Activated T-helper 17 cell treated with anti-CD3 and anti-CD28 coated beads, Interleukin-2, amount 50 U/mL, for 72 hours (primary cell): ENCODE measurements at regions not wholly inside any gene's neighbourhood (a gene's known extent, or its start where the extent isn't known, plus 50 kb on each side); places are given as distances from the start of the nearest gene placed in this dataset.

Source experiments
- ATAC-seq: fragments of 150-1000 bp; cut with Tn5 transposase; replicated peaks from 2 replicates; pipeline ENCODE4 v1.10.0; 2021; ENCODE audit warnings: mild to moderate bottlenecking, moderate library complexity
- H3K27ac Mint-ChIP-seq: one replicate; pipeline ENCODE4 v1.8.0; 2022; ENCODE audit warnings: mixed read lengths
- H3K27me3 Mint-ChIP-seq: one replicate; pipeline ENCODE4 v1.8.0; 2022; ENCODE audit warnings: mixed read lengths
- H3K36me3 Mint-ChIP-seq: one replicate; pipeline ENCODE4 v1.8.0; 2022; ENCODE audit warnings: low read depth, mild to moderate bottlenecking, mixed read lengths
- H3K4me1 Mint-ChIP-seq: one replicate; pipeline ENCODE4 v1.8.0; 2022; ENCODE audit warnings: mixed read lengths
- H3K4me3 Mint-ChIP-seq: one replicate; pipeline ENCODE4 v1.8.0; 2022; ENCODE audit warnings: mild to moderate bottlenecking, mixed read lengths
- H3K9me3 Mint-ChIP-seq: one replicate; pipeline ENCODE4 v1.8.0; 2022; ENCODE audit warnings: mixed read lengths

- Mint-ChIP-seq H3K4me3 (no peak overlapping the region), H3K27ac (no peak overlapping the region), H3K36me3 (no peaks in the 10 kb centered on the region), H3K27me3 (no peaks in the 10 kb centered on the region), H3K4me1 (no peaks in the 10 kb centered on the region), H3K9me3 (peaks cover 3% of the 10 kb centered on the region)
- ATAC-seq, result no peak
Measured at GRCh38 chr12:30391766-30392366, 303.8 kb downstream of the IPO8 start.

DNA sequence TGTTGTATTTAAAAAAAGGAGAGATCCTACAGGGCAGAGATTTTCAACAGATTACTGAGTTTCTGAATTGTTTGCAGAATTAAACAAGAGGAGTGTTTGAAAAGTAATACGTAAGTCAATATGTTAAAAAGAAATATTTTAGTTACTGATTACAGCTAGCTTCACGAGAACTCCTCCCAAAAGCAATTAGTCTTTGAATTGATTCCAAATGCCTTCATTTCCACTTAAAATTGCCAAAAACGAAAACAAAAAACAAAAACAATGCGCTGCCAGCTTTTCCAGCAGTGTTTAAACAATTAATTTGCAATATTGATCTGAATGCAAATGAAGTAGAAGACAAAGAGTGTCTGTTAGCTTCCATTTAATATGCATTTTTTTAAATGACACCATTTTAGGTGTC, 310.0 kb downstream of the IPO8 start:
- no peak overlapping the region for H3K4me3 Mint-ChIP-seq
- no peak overlapping the region for H3K27ac Mint-ChIP-seq
- H3K27me3 Mint-ChIP-seq, result no peaks in the 10 kb centered on the region
- no peaks in the 10 kb centered on the region for H3K4me1 Mint-ChIP-seq
- no peaks in the 10 kb centered on the region for H3K36me3 Mint-ChIP-seq
- no peak for ATAC-seq
- H3K9me3 Mint-ChIP-seq, result peaks cover 3% of the 10 kb centered on the region

DNA sequence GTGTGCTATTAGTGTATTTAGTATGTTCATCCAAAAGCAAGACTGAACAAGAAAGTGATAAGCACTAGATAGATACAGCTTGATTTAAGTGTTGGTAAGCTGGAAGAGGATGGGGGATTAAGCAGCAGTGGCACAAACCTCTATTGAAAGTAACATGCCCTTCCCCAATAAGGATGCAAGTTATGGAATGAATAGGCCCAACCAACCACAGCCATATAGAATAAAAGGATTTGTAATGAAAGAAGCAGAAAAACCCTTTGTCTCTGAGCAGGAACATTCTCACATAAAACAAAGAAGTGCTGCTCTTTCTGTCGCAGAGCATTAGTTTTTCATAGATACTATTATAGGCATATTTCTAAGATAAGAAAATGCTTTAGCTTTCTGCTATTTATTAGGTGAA, 310.7 kb downstream of the IPO8 start:
- H3K4me3 Mint-ChIP-seq, result no peak overlapping the region
- H3K27ac Mint-ChIP-seq, result no peak overlapping the region
- peaks cover 3% of the 10 kb centered on the region for H3K9me3 Mint-ChIP-seq
- no peak for ATAC-seq
- no peaks in the 10 kb centered on the region for H3K36me3 Mint-ChIP-seq
- H3K27me3 Mint-ChIP-seq, result no peaks in the 10 kb centered on the region
- H3K4me1 Mint-ChIP-seq, result no peaks in the 10 kb centered on the region

DNA sequence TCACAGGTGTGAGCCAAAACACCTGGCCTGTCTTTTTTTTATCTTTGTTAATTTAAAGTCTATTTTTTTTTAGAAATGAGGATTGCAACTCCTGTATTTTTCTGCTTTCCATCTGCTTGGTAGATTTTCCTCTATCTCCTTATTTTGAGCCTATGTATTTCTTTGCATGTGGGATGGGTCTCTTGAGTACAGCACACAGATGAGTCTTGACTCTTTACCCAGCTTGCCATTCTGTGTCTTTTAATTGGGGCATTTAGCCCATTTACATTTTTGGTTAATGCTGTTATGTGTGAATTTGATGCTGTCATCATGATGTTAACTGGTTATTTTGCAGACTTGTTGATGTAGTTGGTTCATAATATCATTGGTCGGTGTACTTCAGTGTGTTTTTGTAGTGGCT, 317.4 kb downstream of the IPO8 start:
- peaks cover 3% of the 10 kb centered on the region for H3K27me3 Mint-ChIP-seq
- peaks cover 14% of the 10 kb centered on the region for H3K9me3 Mint-ChIP-seq
- no peak overlapping the region for H3K4me3 Mint-ChIP-seq
- no peak for ATAC-seq
- H3K4me1 Mint-ChIP-seq, result no peaks in the 10 kb centered on the region
- H3K27ac Mint-ChIP-seq, result no peak overlapping the region
- no peaks in the 10 kb centered on the region for H3K36me3 Mint-ChIP-seq

DNA sequence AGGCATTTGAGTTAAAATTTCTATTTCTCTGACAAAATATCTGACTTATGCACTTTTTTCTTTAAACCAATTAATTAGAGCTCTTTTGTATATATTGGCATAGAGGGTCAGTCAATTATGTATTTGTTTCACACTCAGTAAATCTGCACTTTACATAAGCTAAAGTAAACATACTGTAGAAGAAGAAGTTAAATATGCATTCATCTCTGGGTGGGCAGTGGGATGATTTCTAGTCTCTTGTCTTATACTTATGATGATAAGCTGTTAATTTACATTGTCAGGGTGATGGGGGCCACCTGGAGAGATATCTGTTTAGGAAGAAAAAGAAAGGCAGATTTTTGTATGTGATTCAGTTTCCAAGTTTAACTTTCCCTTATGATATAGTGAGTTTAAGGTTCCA, 330.8 kb downstream of the IPO8 start:
- Mint-ChIP-seq H3K27me3 (no peaks in the 10 kb centered on the region), H3K36me3 (no peaks in the 10 kb centered on the region), H3K4me3 (no peak overlapping the region), H3K4me1 (no peaks in the 10 kb centered on the region), H3K9me3 (peaks cover 3% of the 10 kb centered on the region), H3K27ac (no peak overlapping the region)
- ATAC-seq, result no peak

DNA sequence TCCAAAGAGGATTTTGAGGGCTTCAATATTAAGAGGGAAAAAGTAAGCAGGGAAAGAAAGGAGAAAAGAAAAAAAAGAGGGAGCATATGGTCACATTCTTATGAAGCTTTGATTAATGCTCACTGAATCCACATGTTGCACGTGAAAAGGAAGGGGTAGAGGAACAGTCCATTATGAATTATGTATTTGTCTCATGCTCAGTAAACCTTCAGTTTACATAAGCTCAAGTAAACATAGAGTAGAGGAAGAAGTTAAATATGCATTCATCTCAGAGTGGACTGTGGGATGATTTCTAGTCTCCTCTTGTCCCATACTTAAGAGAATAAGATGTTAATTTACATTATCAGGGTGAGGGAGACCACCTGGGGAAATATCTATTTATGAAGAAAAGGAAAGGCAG, 334.5 kb downstream of the IPO8 start:
- no peaks in the 10 kb centered on the region for H3K27me3 Mint-ChIP-seq
- H3K27ac Mint-ChIP-seq, result no peak overlapping the region
- no peaks in the 10 kb centered on the region for H3K4me1 Mint-ChIP-seq
- no peak overlapping the region for H3K4me3 Mint-ChIP-seq
- H3K36me3 Mint-ChIP-seq, result no peaks in the 10 kb centered on the region
- no peak for ATAC-seq
- H3K9me3 Mint-ChIP-seq, result peaks cover 6% of the 10 kb centered on the region

GRCh38 chr12:30358671-30359070, 337.0 kb downstream of the IPO8 start:
- no peaks in the 10 kb centered on the region for H3K27me3 Mint-ChIP-seq
- no peak overlapping the region for H3K4me3 Mint-ChIP-seq
- ATAC-seq, result no peak
- no peaks in the 10 kb centered on the region for H3K4me1 Mint-ChIP-seq
- H3K9me3 Mint-ChIP-seq, result peaks cover 4% of the 10 kb centered on the region
- H3K36me3 Mint-ChIP-seq, result no peaks in the 10 kb centered on the region
- H3K27ac Mint-ChIP-seq, result no peak overlapping the region

- no peaks in the 10 kb centered on the region for H3K36me3 Mint-ChIP-seq
- no peaks in the 10 kb centered on the region for H3K27me3 Mint-ChIP-seq
- no peak overlapping the region for H3K4me3 Mint-ChIP-seq
- no peak overlapping the region for H3K27ac Mint-ChIP-seq
- no peak for ATAC-seq
- no peaks in the 10 kb centered on the region for H3K4me1 Mint-ChIP-seq
- H3K9me3 Mint-ChIP-seq, result peaks cover 4% of the 10 kb centered on the region
Measured at GRCh38 chr12:30357766-30358490, 337.7 kb downstream of the IPO8 start.

DNA sequence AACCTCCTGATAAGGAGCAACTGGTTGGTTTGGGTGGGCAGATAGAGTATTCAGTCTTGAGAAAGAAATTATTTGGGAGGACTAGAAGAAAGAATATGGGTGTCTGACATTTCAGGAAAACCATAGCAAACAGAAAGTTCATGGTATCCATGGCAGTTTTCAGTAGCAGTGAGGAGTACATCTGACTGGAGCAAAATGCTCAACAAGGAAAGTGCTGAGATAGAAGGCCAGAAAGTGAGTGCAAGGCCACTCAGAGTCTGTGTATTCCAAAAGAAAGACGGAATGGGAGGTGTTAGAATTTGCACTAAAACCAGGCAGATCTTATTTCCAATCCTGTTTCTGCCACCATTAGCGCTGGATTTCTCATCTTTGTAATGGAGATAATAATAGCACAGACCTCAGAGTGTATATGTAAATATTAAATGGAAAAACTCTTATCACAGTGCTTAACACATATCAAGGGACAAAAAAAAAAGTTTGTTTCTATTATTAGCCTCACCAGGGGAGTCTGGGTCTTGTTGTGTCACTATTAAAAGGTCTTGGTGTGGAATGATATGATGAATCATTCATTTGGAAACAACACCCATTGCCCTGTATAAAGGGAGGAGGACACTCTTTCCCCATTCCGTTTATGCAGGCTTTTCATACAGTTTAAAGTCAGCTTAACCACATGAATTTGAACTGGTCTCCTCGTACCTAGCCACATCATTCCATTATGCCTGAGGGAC, 349.8 kb downstream of the IPO8 start:
- ATAC-seq, result no peak
- Mint-ChIP-seq H3K9me3 (peaks cover 8% of the 10 kb centered on the region), H3K36me3 (no peaks in the 10 kb centered on the region), H3K4me1 (no peaks in the 10 kb centered on the region), H3K4me3 (no peak overlapping the region), H3K27me3 (no peaks in the 10 kb centered on the region), H3K27ac (no peak overlapping the region)

DNA sequence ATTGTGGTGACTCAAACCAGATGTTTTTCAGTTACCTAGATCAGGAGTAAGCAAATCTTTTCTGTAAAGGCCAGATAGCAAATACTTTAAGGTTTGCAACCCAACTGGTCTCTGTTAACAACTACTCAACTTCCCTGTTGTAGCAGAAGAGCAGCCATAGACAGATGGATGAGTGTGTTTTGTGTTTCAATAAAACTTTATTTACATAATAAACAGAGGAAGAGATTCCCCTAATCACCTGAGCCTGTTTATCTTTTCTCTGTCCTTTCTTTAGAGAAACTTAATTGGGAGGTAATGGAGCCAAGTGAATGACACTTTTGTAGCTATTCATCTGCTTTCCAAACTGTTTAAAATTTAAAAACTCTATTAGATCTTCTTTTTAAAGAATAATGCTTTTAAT, 365.1 kb downstream of the IPO8 start:
- Mint-ChIP-seq H3K4me3 (no peak overlapping the region), H3K36me3 (no peaks in the 10 kb centered on the region), H3K27ac (no peak overlapping the region)

DNA sequence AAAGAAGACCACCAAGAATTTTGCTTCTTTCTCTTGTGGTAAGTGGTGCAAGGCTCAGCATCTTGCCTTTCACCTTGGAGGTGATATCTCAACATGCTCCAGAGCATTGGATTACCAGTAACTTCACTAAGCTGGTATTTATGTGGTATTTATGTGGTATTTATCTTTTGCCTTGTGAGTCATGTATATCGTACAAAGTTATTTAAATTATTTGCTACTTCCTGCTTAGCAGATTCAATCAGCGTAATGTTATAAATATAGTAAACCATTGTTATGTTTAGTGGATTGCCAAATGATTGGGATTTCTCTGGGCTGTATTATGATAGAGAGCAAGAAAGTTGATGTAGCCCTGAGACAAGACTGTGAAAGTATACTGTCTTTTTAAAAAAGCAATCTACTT, 366.4 kb downstream of the IPO8 start:
- no peaks in the 10 kb centered on the region for H3K36me3 Mint-ChIP-seq
- H3K9me3 Mint-ChIP-seq, result no peaks in the 10 kb centered on the region
- no peaks in the 10 kb centered on the region for H3K4me1 Mint-ChIP-seq
- ATAC-seq, result no peak
- no peaks in the 10 kb centered on the region for H3K27me3 Mint-ChIP-seq
- H3K4me3 Mint-ChIP-seq, result no peak overlapping the region
- H3K27ac Mint-ChIP-seq, result no peak overlapping the region

More for the DNA sequence above, 365.1 kb downstream of the IPO8 start:
- ATAC-seq, result no peak
- no peaks in the 10 kb centered on the region for H3K9me3 Mint-ChIP-seq
- no peaks in the 10 kb centered on the region for H3K4me1 Mint-ChIP-seq
- H3K27me3 Mint-ChIP-seq, result no peaks in the 10 kb centered on the region

- no peak for ATAC-seq
- peaks cover 13% of the 10 kb centered on the region for H3K9me3 Mint-ChIP-seq
- no peaks in the 10 kb centered on the region for H3K4me1 Mint-ChIP-seq
- no peaks in the 10 kb centered on the region for H3K36me3 Mint-ChIP-seq
- no peak overlapping the region for H3K27ac Mint-ChIP-seq
- no peaks in the 10 kb centered on the region for H3K27me3 Mint-ChIP-seq
- no peak overlapping the region for H3K4me3 Mint-ChIP-seq
Measured at GRCh38 chr12:30323008-30323407, 372.7 kb downstream of the IPO8 start.

DNA sequence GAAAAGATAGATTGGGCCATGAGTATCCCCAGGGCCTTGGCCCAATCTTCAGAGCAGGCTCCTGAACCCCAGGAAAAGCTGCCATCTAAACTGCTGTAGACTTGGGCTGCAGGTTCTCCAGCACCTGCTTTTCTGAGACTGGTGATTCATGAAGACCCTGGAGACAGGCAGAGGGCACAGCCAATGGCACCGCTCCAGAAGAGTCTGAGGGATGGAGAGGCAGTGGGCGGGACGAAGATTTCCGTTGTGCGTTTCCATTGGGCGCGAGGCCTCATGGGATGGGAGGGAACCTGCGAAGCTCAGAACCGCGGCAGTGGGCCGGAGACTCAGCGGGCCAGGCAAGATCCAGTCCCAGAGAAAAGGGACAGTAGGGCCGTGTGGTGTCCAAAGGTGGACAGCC, 375.1 kb downstream of the IPO8 start:
- Mint-ChIP-seq H3K27me3 (no peaks in the 10 kb centered on the region), H3K4me1 (no peaks in the 10 kb centered on the region), H3K9me3 (peaks cover 14% of the 10 kb centered on the region), H3K36me3 (no peaks in the 10 kb centered on the region), H3K4me3 (no peak overlapping the region), H3K27ac (no peak overlapping the region)
- ATAC-seq, result no peak

- ATAC-seq, result no peak
- Mint-ChIP-seq H3K27ac (no peak overlapping the region), H3K4me3 (no peak overlapping the region), H3K4me1 (no peaks in the 10 kb centered on the region), H3K36me3 (no peaks in the 10 kb centered on the region), H3K9me3 (peaks cover 17% of the 10 kb centered on the region), H3K27me3 (no peaks in the 10 kb centered on the region)
Measured at GRCh38 chr12:30314506-30315100, 381.1 kb downstream of the IPO8 start.
